GM21619 (cell line): ENCODE measurements at regions not wholly inside any gene's neighbourhood (a gene's known extent, or its start where the extent isn't known, plus 50 kb on each side); places are given as distances from the start of the nearest gene placed in this dataset.
"Not testable (repeated sequence)": the region's sequence is repeated elsewhere in the genome, so short reads cannot be mapped to it uniquely, and the experiment has no call there.

Source experiments
- ATAC-seq: cut with Tn5 transposase; IDR thresholded peaks from one replicate; pipeline ENCODE4 v1.9.1; 2021; ENCODE audit not compliant: unreplicated experiment

GRCh38 chr1:8171751-8172464 is 145.8 kb upstream of the ERRFI1 start:
- ATAC-seq = no peak

- ATAC-seq = no peak
Observed at GRCh38 chr1:8170059-8170835, 144.1 kb upstream of the ERRFI1 start.

GRCh38 chr1:8169364-8170058 is 143.4 kb upstream of the ERRFI1 start:
- ATAC-seq = peak; percentile 59

- no peak for ATAC-seq
Observed at GRCh38 chr1:8167936-8168335, 141.8 kb upstream of the ERRFI1 start.

GRCh38 chr1:8166406-8166805 is 140.3 kb upstream of the ERRFI1 start:
- no peak for ATAC-seq

- ATAC-seq = no peak
Observed at GRCh38 chr1:8165595-8166360, 139.7 kb upstream of the ERRFI1 start.

GRCh38 chr1:8164670-8165069 is 138.6 kb upstream of the ERRFI1 start:
- ATAC-seq = no peak

GRCh38 chr1:8163039-8163438 is 136.9 kb upstream of the ERRFI1 start:
- ATAC-seq = no peak

GRCh38 chr1:8162168-8162567 is 136.1 kb upstream of the ERRFI1 start:
- no peak for ATAC-seq

- ATAC-seq = no peak
Observed at GRCh38 chr1:8161546-8162105, 135.5 kb upstream of the ERRFI1 start.

GRCh38 chr1:8159470-8160024 is 133.4 kb upstream of the ERRFI1 start:
- ATAC-seq = no peak

GRCh38 chr1:8158995-8159394 is 132.9 kb upstream of the ERRFI1 start:
- ATAC-seq = no peak

GRCh38 chr1:8157765-8158164 is 131.7 kb upstream of the ERRFI1 start:
- ATAC-seq = no peak

GRCh38 chr1:8155528-8156186 is 129.5 kb upstream of the ERRFI1 start:
- ATAC-seq = no peak

- no peak for ATAC-seq
Observed at GRCh38 chr1:8154621-8155052, 128.5 kb upstream of the ERRFI1 start.

- no peak for ATAC-seq
Observed at GRCh38 chr1:8153961-8154360, 127.9 kb upstream of the ERRFI1 start.

GRCh38 chr1:8152731-8153702 is 126.9 kb upstream of the ERRFI1 start:
- ATAC-seq = no peak

- ATAC-seq = no peak
Observed at GRCh38 chr1:8151647-8152046, 125.5 kb upstream of the ERRFI1 start.

GRCh38 chr1:8149756-8150155 is 123.6 kb upstream of the ERRFI1 start:
- ATAC-seq = not testable (repeated sequence)
